ENCODE measurements at regions not wholly inside any gene's neighbourhood (a gene's known extent, or its start where the extent isn't known, plus 50 kb on each side); places are given as distances from the start of the nearest gene placed in this dataset.

DNA sequence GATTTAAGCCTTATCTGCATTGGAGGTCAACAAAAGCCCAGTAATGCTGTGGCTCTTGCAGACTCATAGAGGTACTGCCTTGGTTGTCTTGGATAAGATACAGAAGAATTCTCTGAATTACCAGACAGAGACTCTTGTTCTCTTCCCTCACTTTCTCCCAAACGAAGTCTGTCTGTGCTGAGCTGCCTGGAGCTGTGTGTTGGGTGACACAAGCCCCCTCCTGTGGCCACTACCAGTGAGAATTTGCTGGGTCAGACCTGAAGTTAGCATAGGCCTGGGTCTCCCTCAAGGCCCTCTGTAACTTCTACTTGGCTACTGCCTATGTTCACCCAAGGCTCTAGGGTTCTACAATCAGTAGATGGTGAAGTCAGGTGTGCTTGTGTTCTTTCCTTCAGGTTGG, 413.0 kb downstream of the PCDH20 start:
- TF ChIP-seq, protein P1, sequence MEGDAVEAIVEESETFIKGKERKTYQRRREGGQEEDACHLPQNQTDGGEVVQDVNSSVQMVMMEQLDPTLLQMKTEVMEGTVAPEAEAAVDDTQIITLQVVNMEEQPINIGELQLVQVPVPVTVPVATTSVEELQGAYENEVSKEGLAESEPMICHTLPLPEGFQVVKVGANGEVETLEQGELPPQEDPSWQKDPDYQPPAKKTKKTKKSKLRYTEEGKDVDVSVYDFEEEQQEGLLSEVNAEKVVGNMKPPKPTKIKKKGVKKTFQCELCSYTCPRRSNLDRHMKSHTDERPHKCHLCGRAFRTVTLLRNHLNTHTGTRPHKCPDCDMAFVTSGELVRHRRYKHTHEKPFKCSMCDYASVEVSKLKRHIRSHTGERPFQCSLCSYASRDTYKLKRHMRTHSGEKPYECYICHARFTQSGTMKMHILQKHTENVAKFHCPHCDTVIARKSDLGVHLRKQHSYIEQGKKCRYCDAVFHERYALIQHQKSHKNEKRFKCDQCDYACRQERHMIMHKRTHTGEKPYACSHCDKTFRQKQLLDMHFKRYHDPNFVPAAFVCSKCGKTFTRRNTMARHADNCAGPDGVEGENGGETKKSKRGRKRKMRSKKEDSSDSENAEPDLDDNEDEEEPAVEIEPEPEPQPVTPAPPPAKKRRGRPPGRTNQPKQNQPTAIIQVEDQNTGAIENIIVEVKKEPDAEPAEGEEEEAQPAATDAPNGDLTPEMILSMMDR (conservative IDR thresholded peaks at IDR 0.05; ENCODE audit: low read depth, low read length) = no peak
- TF ChIP-seq EZH2phosphoT487 (IDR thresholded peaks at IDR 0.05; ENCODE audit: borderline replicate concordance, low read length) = no peak
- TF ChIP-seq EZH2 (IDR thresholded peaks at IDR 0.05; ENCODE audit: low read length, unreplicated experiment) = no peak
